Middle frontal gyrus (tissue), 1 donor: ENCODE measurements at regions not wholly inside any gene's neighbourhood (a gene's known extent, or its start where the extent isn't known, plus 50 kb on each side); places are given as distances from the start of the nearest gene placed in this dataset.
"Not testable (repeated sequence)": the region's sequence is repeated elsewhere in the genome, so short reads cannot be mapped to it uniquely, and the experiment has no call there.

Experiments
- DNase-seq: peaks from one replicate; pipeline ENCODE4 v3.0.0-alpha.2; 2015; ENCODE audit warnings: low spot score; ENCODE audit errors: extremely low spot score

GRCh38 chr1:37159102-37159501 is 124.8 kb upstream of the GRIK3 start:
- DNase-seq, result no peak

DNA sequence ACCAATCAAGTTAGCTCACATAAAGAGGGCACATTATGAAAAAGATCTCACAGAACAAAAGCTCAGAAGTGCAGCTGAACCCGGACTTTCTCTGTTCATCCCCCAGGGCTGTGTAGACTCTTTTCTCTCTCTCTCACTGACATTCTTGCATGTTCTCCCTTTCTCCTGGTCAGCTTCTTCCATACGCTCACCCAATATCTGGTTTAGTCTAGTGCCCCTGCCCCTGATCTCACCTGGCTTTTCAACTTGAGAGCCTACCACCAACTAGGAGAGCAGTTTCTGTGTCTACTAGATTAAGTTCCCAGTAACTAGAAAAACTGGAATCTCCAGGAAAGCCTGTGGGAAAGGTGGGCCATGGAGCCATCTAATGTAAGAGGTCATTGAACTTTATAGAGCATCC is 126.9 kb upstream of the GRIK3 start:
- no peak for DNase-seq

DNA sequence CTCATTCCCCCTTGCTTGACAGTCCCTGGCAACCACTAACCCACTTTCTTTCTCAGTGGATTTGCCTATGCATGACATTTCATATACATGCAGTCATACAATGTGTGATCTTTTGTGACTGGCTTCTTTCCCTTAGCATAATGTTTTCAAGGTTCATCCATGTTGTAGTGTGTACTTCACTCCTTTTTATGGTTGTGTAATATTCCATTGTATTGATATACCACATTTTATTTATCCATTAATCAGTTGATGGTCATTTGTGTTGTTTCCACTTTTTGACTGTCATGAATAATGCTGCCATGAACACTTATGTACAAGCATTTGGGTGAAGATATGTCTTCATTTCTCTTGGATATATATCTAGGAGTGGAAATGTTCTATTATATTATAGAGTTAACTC is 127.7 kb upstream of the GRIK3 start:
- DNase-seq, result no peak

DNA sequence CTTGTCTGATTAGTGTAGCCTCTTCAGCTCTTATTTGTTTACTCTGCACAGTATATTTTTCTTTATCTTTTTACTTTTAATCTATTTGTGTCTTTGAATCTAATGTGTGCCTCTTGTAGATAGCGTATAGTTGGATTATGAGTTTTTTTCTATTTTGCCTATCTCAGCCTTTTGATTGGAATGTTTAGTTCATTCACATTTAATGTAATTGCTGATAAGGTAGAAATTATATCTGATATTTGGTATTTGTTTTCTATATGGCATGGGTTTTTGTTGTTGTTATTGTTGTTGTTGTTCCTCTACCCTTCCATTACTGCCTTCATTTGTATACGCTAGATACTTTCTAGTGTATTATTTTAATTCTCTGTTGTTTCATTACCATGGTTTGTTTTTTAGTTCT is 131.7 kb upstream of the GRIK3 start:
- no peak for DNase-seq

GRCh38 chr1:37167479-37167878 is 133.2 kb upstream of the GRIK3 start:
- DNase-seq, result no peak

GRCh38 chr1:37169241-37169640 is 134.9 kb upstream of the GRIK3 start:
- DNase-seq, result no peak

- DNase-seq, result no peak
Observed at GRCh38 chr1:37169743-37170275, 135.5 kb upstream of the GRIK3 start.

DNA sequence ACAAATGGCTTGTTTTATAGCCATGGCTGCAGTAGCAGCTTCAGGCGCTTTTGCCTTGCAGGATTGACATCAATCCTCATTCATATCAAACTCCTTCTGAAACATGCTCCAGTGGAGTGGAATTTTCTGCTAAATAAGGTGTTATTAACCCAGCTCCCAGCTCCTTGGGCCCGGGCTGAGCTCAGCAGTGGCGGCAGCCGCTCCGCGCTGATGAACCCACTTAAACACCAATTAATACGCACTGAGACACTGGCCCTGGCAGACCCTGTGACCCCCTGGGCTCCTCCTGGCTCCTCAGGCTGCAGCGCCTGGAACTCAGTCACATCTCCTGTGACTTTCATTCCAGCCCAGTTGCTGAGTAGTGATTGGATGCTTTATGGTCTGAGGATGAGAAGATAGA is 137.4 kb upstream of the GRIK3 start:
- DNase-seq, result no peak

DNA sequence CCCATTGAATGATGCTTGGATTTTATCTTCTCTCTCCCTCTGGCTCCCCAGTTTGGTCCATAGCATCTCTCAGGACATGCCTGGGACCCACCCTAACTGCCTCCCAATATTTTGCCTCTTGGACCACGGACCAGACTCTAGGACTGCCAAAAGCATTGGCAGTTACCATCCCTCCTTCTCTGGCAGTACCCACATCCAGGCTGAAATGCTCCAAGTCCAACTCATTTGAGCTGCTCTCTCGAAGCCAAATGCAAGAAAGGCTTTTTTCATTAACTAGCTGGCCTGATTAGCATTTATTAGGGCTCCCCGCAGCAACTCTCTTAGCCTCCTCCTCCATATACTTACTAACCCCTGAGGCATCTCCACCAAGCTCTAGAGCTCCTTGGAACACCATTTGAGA is 140.0 kb upstream of the GRIK3 start:
- no peak for DNase-seq

DNA sequence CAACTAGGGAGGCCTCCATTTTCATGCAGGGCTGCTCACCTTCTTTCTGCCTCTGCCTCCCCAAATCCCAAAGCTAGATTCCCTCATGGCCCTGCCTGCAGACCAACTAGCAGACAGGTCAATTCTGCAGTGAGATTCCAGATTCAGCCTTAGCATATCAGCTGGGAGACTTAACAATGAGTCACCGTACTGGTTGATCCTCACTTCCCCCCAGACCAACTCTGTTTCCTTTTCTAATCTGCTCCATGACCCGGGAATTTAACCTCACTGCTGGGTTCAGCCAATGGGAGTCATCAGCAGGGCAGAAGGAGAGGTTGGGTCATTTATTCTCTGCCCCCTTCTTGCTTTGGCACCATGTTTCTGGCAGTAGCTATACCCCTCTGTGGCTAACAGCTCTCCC is 140.6 kb upstream of the GRIK3 start:
- no peak for DNase-seq

DNA sequence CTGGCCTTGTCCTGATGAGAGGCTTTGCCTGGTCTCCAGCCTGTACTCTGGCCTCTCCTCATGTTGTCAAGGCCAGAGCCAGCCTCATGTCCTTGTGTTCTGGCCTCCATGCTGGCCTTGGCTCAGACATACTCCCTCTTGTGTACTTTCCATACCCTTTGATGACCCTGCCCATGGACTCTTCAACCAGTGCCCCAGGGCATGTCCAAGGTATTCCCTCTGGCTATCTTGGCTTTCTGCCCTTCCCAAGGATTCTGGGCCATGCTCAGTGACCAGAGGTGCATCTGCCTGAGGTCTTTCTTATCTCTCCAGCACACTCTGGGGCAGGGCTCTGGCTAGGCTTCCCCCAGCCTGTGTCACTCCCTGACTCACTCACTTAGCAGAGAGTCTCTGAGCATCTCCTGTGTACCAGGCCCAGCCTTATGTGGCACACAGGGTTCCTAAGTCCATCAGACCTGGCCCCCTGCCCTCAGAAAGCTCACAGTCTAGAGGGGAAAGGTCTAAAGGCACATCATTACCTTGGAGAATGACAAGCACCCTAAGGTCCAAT is 141.4 kb upstream of the GRIK3 start:
- DNase-seq, result no peak

GRCh38 chr1:37176269-37176668 is 142.0 kb upstream of the GRIK3 start:
- DNase-seq, result no peak

DNA sequence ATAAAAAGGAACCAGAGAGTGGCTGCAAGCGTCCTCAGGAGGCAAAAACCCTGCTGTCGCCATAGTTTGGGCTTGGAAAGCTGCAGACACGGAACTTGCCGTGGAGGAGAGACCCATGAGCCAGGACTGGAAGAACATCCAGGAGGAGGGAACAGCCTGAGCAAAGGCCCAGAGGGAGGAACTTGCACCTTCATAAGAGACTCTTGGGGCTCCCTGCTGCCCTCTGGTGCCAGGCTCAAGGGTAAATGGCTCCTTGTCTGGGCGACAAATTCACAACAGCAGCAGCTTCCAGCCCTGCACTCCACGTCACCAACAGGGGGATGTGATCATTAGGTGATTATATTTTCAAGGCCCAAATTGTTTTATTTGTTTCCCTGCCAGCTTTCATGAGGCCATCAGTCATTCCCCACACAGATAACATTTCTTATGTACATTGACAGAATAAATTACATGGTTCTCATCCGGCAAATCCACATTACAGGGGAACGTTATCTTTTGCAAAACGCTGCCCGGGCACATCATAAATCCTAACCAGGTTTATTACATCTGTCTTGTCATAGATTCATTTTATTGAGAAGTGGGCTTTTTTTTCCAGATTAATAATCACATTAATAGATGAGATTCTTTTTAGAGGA is 143.0 kb upstream of the GRIK3 start:
- DNase-seq, result peak; percentile 12

DNA sequence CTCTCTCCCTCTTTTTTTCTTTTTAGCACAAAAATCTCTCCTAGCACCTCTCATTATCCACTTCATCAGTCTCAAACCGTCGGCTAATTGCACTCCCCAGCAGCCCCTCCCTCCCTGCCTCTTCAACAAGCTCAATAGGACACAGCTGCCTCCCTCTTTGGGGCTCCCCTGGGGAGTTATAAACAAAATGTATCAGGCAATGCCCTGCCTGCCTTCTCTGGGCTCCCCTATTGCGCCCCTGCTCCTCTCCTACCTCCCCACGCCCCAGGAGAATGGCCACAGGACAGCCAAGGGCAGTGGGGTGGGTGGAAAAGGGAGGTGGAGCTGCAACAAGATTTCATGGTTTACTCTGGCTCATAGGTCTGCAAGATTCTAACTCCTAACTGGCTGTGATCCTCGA is 147.1 kb upstream of the GRIK3 start:
- no peak for DNase-seq

DNA sequence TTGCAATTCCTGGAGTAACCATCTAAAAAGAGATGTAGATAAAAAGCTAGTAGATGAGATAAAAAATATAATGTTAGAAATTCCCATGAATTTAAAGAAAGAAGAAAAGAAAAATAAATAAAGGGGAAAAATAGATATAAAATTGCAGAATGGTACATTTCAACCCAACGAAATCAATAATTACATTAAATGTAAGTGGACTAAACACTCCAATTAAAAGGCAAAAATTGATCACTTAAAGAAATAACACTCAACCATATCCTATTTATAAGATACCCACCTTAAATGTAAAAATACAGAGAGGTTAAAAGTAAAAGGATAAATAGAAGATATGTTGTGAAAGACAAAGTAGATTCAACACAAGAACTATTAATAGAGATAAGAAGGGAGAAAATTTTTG is 150.5 kb upstream of the GRIK3 start:
- no peak for DNase-seq

- no peak for DNase-seq
Observed at GRCh38 chr1:37186246-37186756, 152.0 kb upstream of the GRIK3 start.

DNA sequence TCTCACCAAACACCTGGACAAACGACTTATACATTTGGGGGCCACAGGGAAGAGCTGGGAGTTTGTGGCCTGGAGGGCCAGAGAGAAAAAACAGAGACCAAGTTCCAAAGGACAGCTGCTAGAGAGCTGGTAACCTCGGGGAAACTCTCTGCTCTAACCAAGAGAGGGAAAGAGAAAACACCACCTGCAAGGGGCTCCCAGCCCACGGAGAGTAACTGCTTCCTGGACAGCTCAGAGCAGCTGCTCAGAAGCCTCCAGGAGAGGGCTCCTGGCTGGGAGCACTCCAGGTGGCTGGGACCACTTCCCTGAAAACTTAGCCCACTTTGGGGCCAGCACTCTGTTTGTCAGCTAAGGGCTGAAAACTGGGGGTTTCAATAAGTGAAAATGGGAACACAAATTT is 154.8 kb upstream of the GRIK3 start:
- DNase-seq, result no peak

GRCh38 chr1:37197411-37197810 is 163.1 kb upstream of the GRIK3 start:
- DNase-seq, result no peak

DNA sequence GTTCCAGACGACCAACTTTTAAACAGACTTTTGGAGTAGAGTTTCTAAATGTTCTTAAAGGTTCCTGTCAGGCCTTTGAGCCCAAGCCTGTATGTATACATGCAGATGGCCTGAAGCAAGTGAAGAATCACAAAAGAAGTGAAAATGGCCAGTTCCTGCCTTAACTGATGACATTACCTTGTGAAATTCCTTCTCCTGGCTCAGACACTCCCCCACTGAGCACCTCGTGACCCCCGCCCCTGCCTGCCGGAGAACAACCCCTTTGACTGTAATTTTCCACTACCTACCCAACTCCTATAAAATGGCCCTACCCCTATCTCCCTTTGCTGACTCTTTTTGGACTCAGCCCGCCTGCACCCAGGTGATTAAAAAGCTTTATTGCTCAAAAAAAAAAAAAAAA is 180.0 kb upstream of the GRIK3 start:
- DNase-seq, result not testable (repeated sequence)

GRCh38 chr1:37233606-37234005 is 199.3 kb upstream of the GRIK3 start:
- DNase-seq, result no peak

DNA sequence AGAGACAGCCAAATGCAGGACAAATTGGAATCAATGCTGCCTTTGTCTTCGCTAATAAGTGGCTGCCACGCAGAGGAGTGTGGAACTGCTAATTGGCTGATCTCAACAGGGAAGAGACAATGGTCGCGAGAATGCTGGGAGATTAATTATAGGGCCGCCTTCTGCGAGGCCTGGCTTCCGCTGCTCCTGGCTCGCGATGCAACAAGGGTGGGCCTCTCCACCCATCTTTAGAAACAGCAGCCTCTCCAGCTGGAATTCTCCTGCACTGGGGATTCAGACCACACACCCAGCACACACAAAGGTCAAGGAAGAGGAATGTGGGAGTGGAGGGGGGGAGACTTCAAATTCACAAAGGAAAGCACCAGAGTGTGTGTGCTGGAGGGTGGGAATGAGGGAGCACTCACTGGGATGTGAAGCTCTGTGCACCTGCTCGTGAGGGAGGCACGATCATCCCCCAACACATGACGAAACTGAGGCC is 200.7 kb upstream of the GRIK3 start:
- DNase-seq, result no peak

DNA sequence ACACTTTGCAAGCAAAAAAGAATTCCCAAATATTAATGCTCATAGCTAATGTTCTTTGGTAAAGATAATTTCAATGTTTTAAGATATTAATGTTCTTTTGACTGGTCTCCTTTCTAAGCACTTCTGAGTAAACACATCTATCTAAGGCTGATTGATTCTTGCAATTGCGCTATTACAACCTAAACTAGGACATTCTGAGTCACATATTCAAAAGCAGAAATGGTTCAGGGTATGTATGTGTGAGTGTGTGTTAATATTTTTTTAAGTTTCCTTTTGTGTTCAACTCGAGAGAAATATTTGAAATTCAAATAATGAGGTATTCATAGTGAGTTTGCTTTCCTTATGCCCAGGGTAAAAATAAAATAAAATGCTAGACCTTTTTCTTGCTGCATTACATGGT is 203.6 kb upstream of the GRIK3 start:
- no peak for DNase-seq
